Erythroblast (primary cell): ENCODE measurements at regions not wholly inside any gene's neighbourhood (a gene's known extent, or its start where the extent isn't known, plus 50 kb on each side); places are given as distances from the start of the nearest gene placed in this dataset.

Experiments used
- GATA1 ChIP-seq: IDR thresholded peaks from 2 replicates; pipeline ENCODE4 v1.6.1; 2011; ENCODE audit warnings: low read depth, mild to moderate bottlenecking, control low read depth, low read length, moderate library complexity
- POLR2A ChIP-seq: IDR thresholded peaks from 2 replicates; pipeline ENCODE4 v1.6.1; 2011; ENCODE audit warnings: mild to moderate bottlenecking, low read length

- TF ChIP-seq POLR2A (no peak), GATA1 (no peak)
Measured at GRCh38 chr4:97353876-97354275, 789.4 kb downstream of the STPG2 start.
